ENCODE measurements at regions not wholly inside any gene's neighbourhood (a gene's known extent, or its start where the extent isn't known, plus 50 kb on each side); places are given as distances from the start of the nearest gene placed in this dataset.

- Histone ChIP-seq H3K4me3 (ENCODE audit: low read depth in 2 of 2, low read length in 2 of 2) (no peak overlapping the region), H3K36me3 (ENCODE audit: control insufficient read depth, insufficient read depth, low read length) (no peaks in the 10 kb centered on the region), H3K9me3 (ENCODE audit: control insufficient read depth, insufficient read depth, low read depth, low read length) (no peaks in the 10 kb centered on the region), H3K27me3 (ENCODE audit: control insufficient read depth, insufficient read depth, low read length) (no peaks in the 10 kb centered on the region), H3K27ac (ENCODE audit: low read length) (no peak overlapping the region), H3K4me1 (ENCODE audit: control insufficient read depth, insufficient read depth, low read length) (no peaks in the 10 kb centered on the region)
- ATAC-seq (no peak), DNase-seq (ENCODE audit: low read depth, low spot score) (no peak)
- ChIA-PET POLR2A (no interaction called here), CTCF (no interaction called here)
- in situ Hi-C loops (cut with HindIII; ENCODE audit: low pct_unique_long_range_greater_than_20kb, low sequenced_read_pairs) (no loop called here), intact Hi-C loops (cut with micrococcal nuclease; ENCODE audit: unreplicated experiment) (no loop called here)
- TF ChIP-seq CTCF (IDR thresholded peaks at IDR 0.05) = no peak
- no TSS peak for BruUV-seq (replicated peaks)
Measured at GRCh38 chr10:44237364-44238049, 147.4 kb downstream of the CXCL12 start.

- Histone ChIP-seq H3K9me3 (ENCODE audit: control insufficient read depth, insufficient read depth, low read depth, low read length) (no peaks in the 10 kb centered on the region), H3K4me1 (ENCODE audit: control insufficient read depth, insufficient read depth, low read length) (no peaks in the 10 kb centered on the region), H3K27me3 (ENCODE audit: control insufficient read depth, insufficient read depth, low read length) (no peaks in the 10 kb centered on the region), H3K36me3 (ENCODE audit: control insufficient read depth, insufficient read depth, low read length) (no peaks in the 10 kb centered on the region), H3K4me3 (ENCODE audit: low read depth in 2 of 2, low read length in 2 of 2) (no peak overlapping the region), H3K27ac (ENCODE audit: low read length) (no peak overlapping the region)
- TF ChIP-seq CTCF (IDR thresholded peaks at IDR 0.05) (no peak), SIN3A (IDR thresholded peaks at IDR 0.05; ENCODE audit: borderline replicate concordance, insufficient read depth, low read depth, low read length) (no peak), TCF7L2 (IDR thresholded peaks at IDR 0.05; ENCODE audit: low read depth, low read length) (no peak), REST (IDR thresholded peaks at IDR 0.05; ENCODE audit: insufficient read depth in 1 of 2, low read depth in 2 of 2, low read length in 1 of 2) (no peak), POLR2AphosphoS5 (IDR thresholded peaks at IDR 0.05; ENCODE audit: low read depth, low read length) (no peak)
- ChIA-PET CTCF (no interaction called here), POLR2A (no interaction called here)
- intact Hi-C loops (cut with micrococcal nuclease; ENCODE audit: unreplicated experiment) = no loop called here
- in situ Hi-C loops (cut with HindIII; ENCODE audit: low pct_unique_long_range_greater_than_20kb, low sequenced_read_pairs) = no loop called here
- DNase-seq (ENCODE audit: low read depth, low spot score) = no peak
- no peak for ATAC-seq
- BruUV-seq (replicated peaks) = no TSS peak
Measured at GRCh38 chr10:44235363-44235762, 149.5 kb downstream of the CXCL12 start.
